SK-N-SH (cell line): ENCODE measurements at regions not wholly inside any gene's neighbourhood (a gene's known extent, or its start where the extent isn't known, plus 50 kb on each side); places are given as distances from the start of the nearest gene placed in this dataset.

Experiments used
- EP300 ChIP-seq, 2 experiments: IDR thresholded peaks; 2 replicates each; pipeline versions ENCODE4 v1.4.0 to v1.6.1; 2012; ENCODE audit warnings: borderline replicate concordance in 1 of 2, low read depth in 1 of 2, low read length in 1 of 2
- GABPA ChIP-seq: IDR thresholded peaks from 2 replicates; pipeline ENCODE4 v1.4.0; 2012; ENCODE audit warnings: low read depth, mild to moderate bottlenecking
- MXI1 ChIP-seq: IDR thresholded peaks from 2 replicates; pipeline ENCODE4 v1.6.1; 2012; ENCODE audit warnings: mild to moderate bottlenecking, low read depth, low read length, improper control_type of control experiment
- REST ChIP-seq: IDR thresholded peaks from 2 replicates; pipeline ENCODE4 v1.6.1; 2012; ENCODE audit warnings: mild to moderate bottlenecking, low read depth, low read length, moderate library complexity
- RXRA ChIP-seq: IDR thresholded peaks from 2 replicates; pipeline ENCODE4 v1.4.0; 2012; ENCODE audit warnings: low read depth, mild to moderate bottlenecking, borderline replicate concordance
- SIN3A ChIP-seq: IDR thresholded peaks from 2 replicates; pipeline ENCODE4 v1.6.1; 2012; ENCODE audit warnings: low read depth, mild to moderate bottlenecking, low read length, moderate library complexity, borderline replicate concordance
- SMC3 ChIP-seq: IDR thresholded peaks from 2 replicates; pipeline ENCODE4 v1.6.1; 2012; ENCODE audit warnings: low read depth, low read length, improper control_type of control experiment
- TAF1 ChIP-seq: IDR thresholded peaks from 2 replicates; pipeline ENCODE4 v1.6.1; 2012; ENCODE audit warnings: low read depth, mild to moderate bottlenecking, low read length, moderate library complexity, borderline replicate concordance
- TCF12 ChIP-seq: IDR thresholded peaks from 2 replicates; pipeline ENCODE4 v1.4.0; 2012
- TF ChIP-seq, protein P1 (sequence below): fragments of 200-600 bp; sonication (generic); IDR thresholded peaks from 2 replicates; pipeline ENCODE4 v1.6.1; 2017; ENCODE audit warnings: antibody characterized with exemption, mild to moderate bottlenecking, moderate library complexity
- TF ChIP-seq, protein P2 (sequence below): IDR thresholded peaks from 2 replicates; pipeline ENCODE4 v1.4.0; 2012; ENCODE audit warnings: low read depth
- TF ChIP-seq, protein P3 (sequence below): fragments of 150-350 bp; IDR thresholded peaks from 2 replicates; pipeline ENCODE4 v1.6.1; 2017; ENCODE audit warnings: antibody characterized with exemption, low read length, low read depth, borderline replicate concordance

DNA sequence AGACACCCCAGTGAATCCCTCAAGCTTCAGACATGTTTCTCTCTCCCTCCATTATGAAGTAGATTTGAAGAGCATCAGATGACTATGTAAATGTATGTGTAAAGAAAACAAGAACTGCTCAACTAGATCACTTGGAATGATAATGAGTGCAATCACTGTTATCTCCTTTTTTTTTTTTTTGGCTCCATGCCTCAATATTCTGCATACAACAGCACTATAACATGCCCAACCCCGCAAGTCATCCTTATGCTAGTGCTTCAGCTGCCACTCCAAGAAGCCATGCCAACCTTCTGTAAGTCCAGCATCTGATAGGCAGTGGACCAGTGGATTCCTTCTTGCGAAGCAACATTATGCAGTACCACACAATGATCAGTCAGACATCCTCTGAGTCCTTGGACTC is 133.7 kb downstream of the TFPI2 start:
- TF ChIP-seq, protein P1, sequence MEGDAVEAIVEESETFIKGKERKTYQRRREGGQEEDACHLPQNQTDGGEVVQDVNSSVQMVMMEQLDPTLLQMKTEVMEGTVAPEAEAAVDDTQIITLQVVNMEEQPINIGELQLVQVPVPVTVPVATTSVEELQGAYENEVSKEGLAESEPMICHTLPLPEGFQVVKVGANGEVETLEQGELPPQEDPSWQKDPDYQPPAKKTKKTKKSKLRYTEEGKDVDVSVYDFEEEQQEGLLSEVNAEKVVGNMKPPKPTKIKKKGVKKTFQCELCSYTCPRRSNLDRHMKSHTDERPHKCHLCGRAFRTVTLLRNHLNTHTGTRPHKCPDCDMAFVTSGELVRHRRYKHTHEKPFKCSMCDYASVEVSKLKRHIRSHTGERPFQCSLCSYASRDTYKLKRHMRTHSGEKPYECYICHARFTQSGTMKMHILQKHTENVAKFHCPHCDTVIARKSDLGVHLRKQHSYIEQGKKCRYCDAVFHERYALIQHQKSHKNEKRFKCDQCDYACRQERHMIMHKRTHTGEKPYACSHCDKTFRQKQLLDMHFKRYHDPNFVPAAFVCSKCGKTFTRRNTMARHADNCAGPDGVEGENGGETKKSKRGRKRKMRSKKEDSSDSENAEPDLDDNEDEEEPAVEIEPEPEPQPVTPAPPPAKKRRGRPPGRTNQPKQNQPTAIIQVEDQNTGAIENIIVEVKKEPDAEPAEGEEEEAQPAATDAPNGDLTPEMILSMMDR = no peak
- TF ChIP-seq TAF1 = no peak
- TF ChIP-seq REST = no peak
- TF ChIP-seq SIN3A = no peak
- TF ChIP-seq EP300 (IDR thresholded peaks at IDR 0.05; ENCODE audit: borderline replicate concordance in 1 of 2, low read depth in 1 of 2, low read length in 1 of 2) = no peak
- no peak for TF ChIP-seq MXI1
- TF ChIP-seq RXRA = no peak
- TF ChIP-seq GABPA = no peak
- TF ChIP-seq, protein P2, sequence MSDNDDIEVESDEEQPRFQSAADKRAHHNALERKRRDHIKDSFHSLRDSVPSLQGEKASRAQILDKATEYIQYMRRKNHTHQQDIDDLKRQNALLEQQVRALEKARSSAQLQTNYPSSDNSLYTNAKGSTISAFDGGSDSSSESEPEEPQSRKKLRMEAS = no peak
- no peak for TF ChIP-seq SMC3
- TF ChIP-seq TCF12 = no peak
- TF ChIP-seq, protein P3, sequence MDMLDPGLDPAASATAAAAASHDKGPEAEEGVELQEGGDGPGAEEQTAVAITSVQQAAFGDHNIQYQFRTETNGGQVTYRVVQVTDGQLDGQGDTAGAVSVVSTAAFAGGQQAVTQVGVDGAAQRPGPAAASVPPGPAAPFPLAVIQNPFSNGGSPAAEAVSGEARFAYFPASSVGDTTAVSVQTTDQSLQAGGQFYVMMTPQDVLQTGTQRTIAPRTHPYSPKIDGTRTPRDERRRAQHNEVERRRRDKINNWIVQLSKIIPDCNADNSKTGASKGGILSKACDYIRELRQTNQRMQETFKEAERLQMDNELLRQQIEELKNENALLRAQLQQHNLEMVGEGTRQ = no peak
